HG02798 (cell line): ENCODE measurements at regions not wholly inside any gene's neighbourhood (a gene's known extent, or its start where the extent isn't known, plus 50 kb on each side); places are given as distances from the start of the nearest gene placed in this dataset.

Experiments used
- ATAC-seq: cut with Tn5 transposase; IDR thresholded peaks from one replicate; pipeline ENCODE4 v1.9.1; 2021; ENCODE audit warnings: mild to moderate bottlenecking; ENCODE audit not compliant: unreplicated experiment, poor library complexity

DNA sequence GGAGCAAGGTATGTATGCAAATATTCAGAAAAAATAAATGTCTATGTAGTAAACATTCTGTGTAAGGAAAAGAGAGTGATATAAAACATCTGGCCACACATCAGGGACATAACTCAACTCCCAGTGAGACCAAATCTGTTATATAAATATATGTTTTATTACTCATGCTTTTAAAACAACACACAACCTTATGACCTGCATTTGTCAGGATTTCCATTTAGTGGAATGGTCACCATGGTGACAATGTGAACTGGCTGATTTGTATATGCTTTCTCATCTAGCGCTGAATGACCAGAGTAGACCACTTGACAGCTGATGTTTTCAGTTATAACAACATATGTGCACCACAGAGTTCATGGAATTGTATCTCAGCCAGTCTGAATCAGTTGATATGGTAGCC is 551.7 kb downstream of the HTR7 start:
- ATAC-seq, result no peak

- ATAC-seq, result no peak
These were observed 549.6 kb downstream of the HTR7 start for GRCh38 chr10:90308223-90308622.

- no peak for ATAC-seq
These were observed 544.1 kb downstream of the HTR7 start for GRCh38 chr10:90313576-90314325.

DNA sequence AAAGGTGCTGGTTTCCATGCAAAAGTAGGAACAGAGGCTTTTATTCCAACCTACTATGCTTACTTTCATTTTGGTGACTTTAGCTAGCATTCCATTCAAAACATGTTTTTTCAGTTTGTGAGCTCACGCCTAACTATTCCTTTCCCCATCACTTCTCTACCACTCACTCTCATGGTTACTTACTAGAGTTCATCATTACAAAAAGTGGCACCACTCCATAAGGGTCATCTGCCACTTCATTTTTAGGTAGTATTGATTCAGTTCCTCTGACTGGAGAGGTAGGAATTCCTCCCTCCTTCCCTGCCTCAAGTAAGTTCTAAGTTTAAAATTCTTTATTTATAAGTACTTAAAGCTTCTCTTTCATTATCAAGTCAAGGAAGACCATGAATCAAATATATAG is 543.1 kb downstream of the HTR7 start:
- ATAC-seq, result no peak

DNA sequence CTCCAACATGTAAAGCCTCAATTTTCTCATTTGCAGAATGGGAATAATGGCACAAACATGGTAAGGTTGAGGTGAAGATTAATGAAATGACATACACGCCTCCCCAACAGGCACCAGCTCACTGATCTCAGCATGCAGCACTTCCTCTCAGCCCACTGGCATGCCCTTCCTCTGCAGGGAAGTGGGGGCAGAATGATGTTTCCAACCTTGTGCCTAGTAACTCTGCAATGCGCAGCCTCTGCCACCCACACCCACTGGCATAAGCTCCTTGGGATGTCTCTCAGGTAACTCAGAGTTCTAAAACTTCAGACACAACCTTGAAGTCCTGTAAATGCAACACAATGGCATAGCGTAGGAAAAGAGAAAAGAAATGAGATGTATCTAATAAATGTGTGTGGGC is 540.7 kb downstream of the HTR7 start:
- no peak for ATAC-seq

DNA sequence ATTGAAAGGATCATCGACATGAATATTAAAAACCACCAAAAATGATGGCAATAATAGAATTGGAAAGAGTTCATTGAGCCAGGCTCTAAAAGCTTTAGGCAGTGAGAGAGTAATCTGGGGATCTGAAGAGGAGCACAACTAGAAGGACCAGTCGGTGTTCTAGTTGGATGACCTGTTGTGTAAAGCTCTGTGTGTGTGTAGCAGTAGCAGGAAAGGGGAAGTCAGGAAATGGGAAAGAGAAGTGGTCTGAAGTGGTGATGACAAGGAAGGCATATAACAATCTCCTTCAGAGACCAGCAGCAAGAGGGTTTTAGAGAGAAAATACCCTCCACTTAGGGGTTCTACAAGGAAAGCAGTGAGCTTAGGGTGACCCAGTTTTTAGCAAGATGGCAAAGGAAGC is 539.2 kb downstream of the HTR7 start:
- ATAC-seq, result no peak

- peak; percentile 88 for ATAC-seq
These were observed 538.5 kb downstream of the HTR7 start for GRCh38 chr10:90319188-90319914.

DNA sequence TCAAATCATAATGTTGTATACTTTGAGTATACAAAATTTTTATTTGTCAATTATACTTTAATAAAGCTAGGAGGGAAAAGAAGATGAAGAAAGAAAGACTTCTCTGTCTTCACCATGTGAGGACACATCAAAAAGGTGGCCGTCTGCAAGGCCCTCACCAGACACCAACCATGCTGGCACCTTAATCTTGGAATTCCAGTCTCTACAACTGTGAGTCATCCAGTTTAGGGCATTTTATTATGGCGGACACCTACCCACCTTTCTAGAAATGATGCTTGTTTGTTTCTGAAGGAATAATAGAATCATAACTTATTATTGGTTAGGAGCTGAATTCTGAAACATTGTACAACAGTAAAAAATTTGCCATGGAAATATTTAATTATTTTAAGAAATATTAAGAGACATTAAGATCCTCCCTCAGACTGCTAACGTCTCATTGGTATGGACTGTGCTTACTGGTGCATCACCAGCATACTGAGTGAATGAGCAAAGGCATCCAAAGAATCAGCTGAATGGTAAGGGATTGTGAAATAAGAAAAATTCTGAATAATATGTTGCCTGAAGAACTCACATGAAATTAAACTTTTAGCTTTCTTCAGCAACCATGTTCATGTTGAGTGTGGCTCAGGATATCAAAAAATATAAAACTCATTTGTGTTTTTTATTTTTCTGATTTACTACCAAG is 536.6 kb downstream of the HTR7 start:
- ATAC-seq, result no peak

- no peak for ATAC-seq
These were observed 531.2 kb downstream of the HTR7 start for GRCh38 chr10:90326498-90327267.

GRCh38 chr10:90327611-90328010 is 530.2 kb downstream of the HTR7 start:
- ATAC-seq, result no peak

DNA sequence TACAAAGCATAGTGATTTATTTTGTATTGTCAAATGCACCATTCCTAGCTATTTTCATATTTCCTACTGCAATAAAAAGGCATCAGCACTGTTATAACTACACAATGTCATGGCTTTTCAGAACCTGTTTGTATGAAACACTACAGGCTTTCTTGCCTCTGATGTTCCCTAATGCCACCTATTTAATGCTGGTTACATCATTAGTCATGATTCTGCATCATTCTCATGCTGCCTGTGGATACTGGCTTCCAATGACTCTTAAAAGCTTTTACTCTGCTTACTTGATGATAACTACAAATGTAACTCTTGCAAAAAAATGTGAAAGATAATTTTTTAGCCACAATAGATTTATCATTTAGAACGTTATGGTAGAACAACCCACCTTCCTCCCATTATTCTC is 529.4 kb downstream of the HTR7 start:
- ATAC-seq, result no peak

- ATAC-seq, result no peak
These were observed 528.9 kb downstream of the HTR7 start for GRCh38 chr10:90328896-90329295.

GRCh38 chr10:90337316-90337715 is 520.5 kb downstream of the HTR7 start:
- ATAC-seq, result no peak

GRCh38 chr10:90342480-90342879 is 515.4 kb downstream of the HTR7 start:
- no peak for ATAC-seq

- no peak for ATAC-seq
These were observed 513.6 kb downstream of the HTR7 start for GRCh38 chr10:90344226-90344625.

- no peak for ATAC-seq
These were observed 510.6 kb downstream of the HTR7 start for GRCh38 chr10:90347239-90347638.

GRCh38 chr10:90350122-90350521 is 507.7 kb downstream of the HTR7 start:
- no peak for ATAC-seq

DNA sequence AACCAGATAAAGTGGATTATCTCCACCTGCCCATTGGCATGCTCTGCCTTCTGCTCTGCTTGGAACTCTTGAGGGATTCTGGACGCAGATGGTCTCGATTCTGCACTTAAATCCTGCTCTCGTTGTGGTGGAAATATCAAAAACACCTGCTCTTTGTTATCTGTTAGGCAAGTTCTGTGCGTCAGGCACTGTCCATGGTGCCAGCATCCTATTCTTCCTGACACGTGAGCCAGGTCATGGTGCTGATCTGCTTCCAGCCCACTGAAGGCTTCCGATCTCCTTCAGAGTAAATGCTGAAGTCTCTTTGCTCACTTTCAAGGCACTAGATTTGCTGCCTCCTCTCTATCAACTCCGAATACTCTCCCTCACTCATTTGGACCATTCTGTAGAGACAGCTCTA is 505.6 kb downstream of the HTR7 start:
- no peak for ATAC-seq

DNA sequence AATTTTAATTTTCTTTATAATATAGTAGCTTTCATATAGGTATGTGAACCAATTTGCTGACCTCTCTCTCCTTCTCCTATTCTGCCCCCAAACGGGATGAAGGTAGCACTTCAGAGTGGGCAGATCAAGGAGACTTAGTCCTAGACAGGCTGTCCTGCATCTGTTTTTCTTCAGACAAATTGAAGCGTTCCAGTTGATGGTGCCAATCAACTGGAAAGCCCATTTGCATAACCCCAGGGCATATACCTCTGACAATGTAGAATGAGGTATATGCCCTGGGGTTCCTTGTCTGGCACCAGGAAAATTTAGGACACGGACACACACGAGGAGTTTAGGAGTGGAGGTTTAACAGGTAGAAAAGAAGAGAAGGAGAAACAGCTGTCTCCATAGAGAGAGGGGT is 502.9 kb downstream of the HTR7 start:
- no peak for ATAC-seq

DNA sequence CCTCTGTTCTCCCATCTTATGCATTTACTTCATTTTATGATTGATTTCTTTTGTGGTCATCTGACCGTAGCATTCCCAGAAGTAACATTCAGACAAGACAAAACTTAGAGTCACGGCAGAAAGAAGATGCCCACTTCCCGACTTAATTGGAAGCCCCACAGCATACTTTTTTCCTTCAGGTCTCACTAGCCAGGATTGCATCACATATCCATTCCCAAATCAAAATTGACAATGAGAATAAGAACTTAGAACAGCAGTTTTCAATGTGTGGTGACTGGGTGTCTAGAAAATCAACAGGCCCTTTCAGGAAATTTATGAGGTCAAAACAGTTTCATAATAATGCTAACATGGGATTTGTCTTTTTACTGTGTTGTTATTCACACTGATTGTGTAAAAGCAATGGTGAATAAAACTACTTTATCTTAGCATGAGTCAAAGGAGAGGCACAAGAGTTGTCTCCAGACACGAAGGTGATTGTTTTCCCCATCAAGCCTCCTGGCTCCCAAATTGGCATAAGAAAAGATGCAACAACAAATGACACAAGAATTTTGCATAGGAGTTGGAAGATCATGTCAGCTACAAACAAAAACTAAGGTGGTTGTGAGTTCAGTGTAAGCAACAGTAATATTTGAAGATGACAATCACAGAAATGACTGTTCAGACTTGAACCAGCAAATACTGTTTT is 493.9 kb downstream of the HTR7 start:
- no peak for ATAC-seq
